Pancreas (tissue), 10 donors: ENCODE measurements at regions not wholly inside any gene's neighbourhood (a gene's known extent, or its start where the extent isn't known, plus 50 kb on each side); places are given as distances from the start of the nearest gene placed in this dataset.
A peak's percentile ranks its signal among the peaks of the same experiment; 100 is the strongest.
"Not testable (repeated sequence)": the region's sequence is repeated elsewhere in the genome, so short reads cannot be mapped to it uniquely, and the experiment has no call there.

Source experiments
- ATAC-seq, 4 donors: fragments of 200-7000 bp; cut with Tn5 transposase; one replicate each; pipeline versions ENCODE4 v1.8.0 to v1.9.1; 2020; ENCODE audit warnings: mild to moderate bottlenecking in 4 of 4, moderate library complexity in 4 of 4
- DNase-seq, 6 donors: peaks; one replicate each; pipeline ENCODE4 v3.0.0-alpha.2; 2020
- FAIRE-seq: peaks from 2 replicates; lab custom pipeline; 2012; peaks lifted over from hg19 to GRCh38; lab: Jason Lieb, UNC
- H3K27ac ChIP-seq, 4 donors: fragments of 200-600 bp; sonication (generic); 1 replicate in 3 of 4; 2 replicates in 1 of 4; pipeline versions ENCODE4 v1.5.0 to v1.8.0; 2020
- H3K27me3 ChIP-seq, 4 donors: fragments of 200-600 bp; one replicate each; pipeline ENCODE4 v1.8.0; 2021
- H3K36me3 ChIP-seq, 3 donors: fragments of 200-600 bp; sonication (generic) in 1 of 3; one replicate each; pipeline versions ENCODE4 v1.5.0 to v1.8.0; 2020 to 2021
- H3K4me1 ChIP-seq, 3 donors: fragments of 200-600 bp; one replicate each; pipeline ENCODE4 v1.8.0; 2021
- H3K4me3 ChIP-seq, 4 donors: fragments of 200-600 bp; sonication (generic) in 2 of 4; one replicate each; pipeline versions ENCODE4 v1.5.0 to v1.8.0; 2020 to 2021
- H3K9me3 ChIP-seq, 4 donors: fragments of 200-600 bp; one replicate each; pipeline ENCODE4 v1.8.0; 2021
- CTCF ChIP-seq, 4 donors: fragments of 200-600 bp; sonication (generic) in 3 of 4; IDR thresholded peaks; one replicate each; pipeline versions ENCODE4 v1.5.0 to v1.8.0; 2021; ENCODE audit warnings: antibody characterized with exemption in 4 of 4
- WGBS, 2 donors: extraction: QIAGEN DNeasy Blood & Tissue Kit; methylation state at CpG; one replicate each; pipeline ENCODE4 v1.1.7; 2013; 5-methylcytosine and 5-hydroxymethylcytosine counted together
- intact Hi-C, 3 donors: fragments of 100-400 bp; cut with DNase I; formaldehyde crosslinking; loops; one replicate each; pipeline versions ENCODE4 v1.11.1 to v1.14.2; 2022
- donor health status: healthy with polysubstance abuse.
- donor health status: DM: no; HTN: no; CAD: no; lungs with moderate emphysema.
- donor health status: DM: no; HTN: no; CAD: no.
- donor health status: control.
- donor health status: control.
- donor health status: Bipolar disorder and iron deficiency.
- donor health status: DM: yes; HTN: yes; CAD: no.
- donor health status: DM: no; HTN: no; CAD: no.
- donor health status: DM: no; HTN: no; CAD: no.
- donor health status: DM: yes; HTN: yes; CAD: no.

GRCh38 chr6:153984811-153985210 lies 54.2 kb upstream of the OPRM1 start:
- WGBS, 2 donors = 88 to 90% methylated on average over 1 of the region's 1 CpG
- FAIRE-seq = no peak
- no peak for ATAC-seq

GRCh38 chr6:153980171-153980570 lies 58.9 kb upstream of the OPRM1 start:
- WGBS, 2 donors = 85 to 90% methylated on average over 2 of the region's 2 CpGs
- ATAC-seq (no peak), FAIRE-seq (no peak), DNase-seq (no peak)
- Histone ChIP-seq H3K4me1 (peaks cover 0 to 12% (median 0%) of the 10 kb centered on the region in 3 donors), H3K27me3 (no peaks in the 10 kb centered on the region), H3K27ac (no peak overlapping the region), H3K36me3 (no peaks in the 10 kb centered on the region), H3K4me3 (no peak overlapping the region), H3K9me3 (no peaks in the 10 kb centered on the region)
- no peak for TF ChIP-seq CTCF (IDR thresholded peaks at IDR 0.05)
- intact Hi-C loops = no loop called here

More at GRCh38 chr6:153984811-153985210, 54.2 kb upstream of the OPRM1 start:
- H3K27me3 ChIP-seq = no peaks in the 10 kb centered on the region
- intact Hi-C loops = no loop called here
- peaks cover 0 to 12% (median 0%) of the 10 kb centered on the region in 3 donors for H3K4me1 ChIP-seq
- H3K36me3 ChIP-seq = no peaks in the 10 kb centered on the region
- H3K27ac ChIP-seq = no peak overlapping the region
- H3K4me3 ChIP-seq = no peak overlapping the region
- DNase-seq = no peak
- no peak for TF ChIP-seq CTCF (IDR thresholded peaks at IDR 0.05)
- H3K9me3 ChIP-seq = no peaks in the 10 kb centered on the region

- intact Hi-C loops, H3K4me3 ChIP-seq, FAIRE-seq, H3K9me3 ChIP-seq, H3K36me3 ChIP-seq, H3K27me3 ChIP-seq, DNase-seq, H3K4me1 ChIP-seq, H3K27ac ChIP-seq, ATAC-seq: not testable (repeated sequence)
- WGBS, 2 donors = 89 to 90% methylated on average over 26 of the region's 26 CpGs
Observed at GRCh38 chr6:153978911-153979548, 60.0 kb upstream of the OPRM1 start.

- no peaks in the 10 kb centered on the region for H3K36me3 ChIP-seq
- H3K4me1 ChIP-seq = no peaks in the 10 kb centered on the region
- DNase-seq (no peak), FAIRE-seq (no peak), ATAC-seq (peak in 3 of 4 donors; percentile 17 to 46 (median 35))
- no peak overlapping the region for H3K4me3 ChIP-seq
- TF ChIP-seq CTCF (IDR thresholded peaks at IDR 0.05) = no peak
- H3K27me3 ChIP-seq = no peaks in the 10 kb centered on the region
- 35 to 45% methylated on average over 7 of the region's 7 CpGs for WGBS, 2 donors
- intact Hi-C loops = no loop called here
- H3K27ac ChIP-seq = no peak overlapping the region
- H3K9me3 ChIP-seq = no peaks in the 10 kb centered on the region
Observed at GRCh38 chr6:153976921-153977693, 61.9 kb upstream of the OPRM1 start.

GRCh38 chr6:153966001-153966400 lies 73.0 kb upstream of the OPRM1 start:
- H3K27me3 ChIP-seq = no peaks in the 10 kb centered on the region
- FAIRE-seq (no peak), ATAC-seq (no peak), DNase-seq (no peak)
- H3K27ac ChIP-seq = no peak overlapping the region
- peaks cover 0 to 5% (median 4%) of the 10 kb centered on the region in 3 donors for H3K4me1 ChIP-seq
- H3K9me3 ChIP-seq = no peaks in the 10 kb centered on the region
- no peak overlapping the region for H3K4me3 ChIP-seq
- intact Hi-C loops = no loop called here
- no peaks in the 10 kb centered on the region for H3K36me3 ChIP-seq
- no peak for TF ChIP-seq CTCF (IDR thresholded peaks at IDR 0.05)
- WGBS, 2 donors = 77 to 83% methylated on average over 4 of the region's 4 CpGs
